HG03432 (cell line): ENCODE measurements at regions not wholly inside any gene's neighbourhood (a gene's known extent, or its start where the extent isn't known, plus 50 kb on each side); places are given as distances from the start of the nearest gene placed in this dataset.
"Not testable (repeated sequence)": the region's sequence is repeated elsewhere in the genome, so short reads cannot be mapped to it uniquely, and the experiment has no call there.

Experiments
- ATAC-seq: cut with Tn5 transposase; IDR thresholded peaks from one replicate; pipeline ENCODE4 v1.9.1; 2021; ENCODE audit warnings: mild to moderate bottlenecking, moderate library complexity; ENCODE audit not compliant: unreplicated experiment

DNA sequence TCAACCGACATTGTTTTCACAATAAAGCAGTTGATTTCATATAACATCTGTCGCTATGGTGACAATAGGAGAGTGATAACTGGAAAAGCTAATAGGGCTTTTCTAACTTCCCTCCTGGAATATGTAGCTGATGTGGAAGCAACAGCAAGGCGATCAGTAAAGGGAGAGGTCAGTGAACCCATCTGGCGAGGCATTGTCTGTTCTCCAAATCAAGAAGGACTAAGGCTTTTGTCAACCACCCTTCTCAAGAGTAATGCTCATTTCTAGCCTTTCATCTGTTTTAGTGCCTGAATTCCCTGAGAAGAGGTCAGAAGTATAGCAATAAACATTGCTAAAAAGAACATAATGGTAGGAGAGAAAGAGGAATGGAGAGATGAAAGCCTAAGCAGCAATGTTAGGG is 201.3 kb downstream of the AKAP7 start:
- ATAC-seq, result no peak

DNA sequence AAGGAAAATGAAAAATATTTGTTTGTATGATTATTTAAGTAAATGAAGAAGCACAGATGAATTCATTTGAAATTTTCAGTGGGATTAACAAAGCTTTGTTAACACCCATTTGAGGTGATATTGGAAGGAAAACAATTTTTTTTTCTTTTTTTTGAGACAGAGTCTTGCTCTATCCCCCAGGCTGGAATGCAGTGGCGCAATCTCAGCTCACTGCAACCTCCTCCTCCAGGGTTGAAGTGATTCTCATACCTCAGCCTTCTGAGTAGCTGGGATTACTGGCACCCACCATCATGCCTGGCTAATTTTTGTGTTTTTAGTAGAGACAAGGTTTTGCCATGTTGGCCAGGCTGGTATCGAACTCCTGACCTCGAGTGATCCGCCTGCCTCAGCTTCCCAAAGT is 211.6 kb downstream of the AKAP7 start:
- not testable (repeated sequence) for ATAC-seq

DNA sequence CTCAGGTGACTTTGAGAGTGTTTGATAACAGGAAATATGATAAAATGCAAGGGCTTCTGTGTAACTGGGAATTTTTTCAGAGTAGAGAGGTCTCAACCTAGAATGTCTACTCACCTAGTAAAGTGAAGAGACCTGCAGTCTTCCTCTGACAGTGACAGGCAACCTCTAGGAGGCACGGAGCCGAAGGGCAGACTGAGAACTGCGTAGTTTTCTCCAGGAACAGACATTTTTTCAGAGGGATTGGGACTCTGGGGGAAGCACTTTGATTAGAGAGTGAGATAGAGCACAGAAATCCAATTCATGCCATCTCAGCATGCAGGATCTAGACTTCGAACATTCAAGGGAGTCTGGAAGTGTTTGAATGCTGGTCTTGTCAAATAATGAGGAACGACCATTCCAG is 213.3 kb downstream of the AKAP7 start:
- no peak for ATAC-seq

DNA sequence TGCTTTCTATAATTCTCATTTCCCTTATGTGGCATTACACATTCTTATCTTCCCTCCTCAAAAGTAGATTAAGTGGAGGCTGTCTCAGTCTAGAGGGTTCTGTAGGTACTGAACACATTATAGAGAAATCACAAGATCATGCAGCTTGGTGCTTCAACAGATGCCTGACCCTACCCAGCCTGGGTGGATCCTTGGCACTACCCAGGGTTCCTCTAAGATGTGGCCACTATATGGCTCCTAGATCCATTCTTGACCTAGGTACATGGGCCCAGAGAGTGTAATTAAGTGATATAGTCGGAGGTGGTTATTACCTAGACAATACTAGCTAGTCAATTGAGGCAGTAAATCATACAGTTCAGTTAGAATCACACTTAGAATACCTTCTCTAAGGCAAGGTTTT is 213.9 kb downstream of the AKAP7 start:
- no peak for ATAC-seq

DNA sequence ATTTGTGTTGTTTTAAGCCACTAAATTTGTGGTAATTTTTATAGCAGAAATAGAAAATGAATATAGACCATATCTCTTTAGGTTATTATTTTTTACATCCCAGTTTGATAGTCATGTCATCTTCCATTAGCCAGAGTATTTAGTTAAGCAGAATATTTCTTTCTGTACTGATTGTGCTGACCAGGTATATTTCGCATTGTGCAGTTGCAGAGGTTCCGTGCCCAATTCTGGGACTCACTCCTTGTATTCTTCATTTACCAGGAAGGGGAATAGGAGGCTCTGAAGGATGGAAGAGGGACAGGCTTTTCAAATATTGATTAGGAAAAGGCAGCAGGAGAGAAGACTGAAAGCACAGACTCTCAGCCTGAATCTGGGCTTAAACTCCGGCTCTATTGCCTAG is 217.8 kb downstream of the AKAP7 start:
- no peak for ATAC-seq

DNA sequence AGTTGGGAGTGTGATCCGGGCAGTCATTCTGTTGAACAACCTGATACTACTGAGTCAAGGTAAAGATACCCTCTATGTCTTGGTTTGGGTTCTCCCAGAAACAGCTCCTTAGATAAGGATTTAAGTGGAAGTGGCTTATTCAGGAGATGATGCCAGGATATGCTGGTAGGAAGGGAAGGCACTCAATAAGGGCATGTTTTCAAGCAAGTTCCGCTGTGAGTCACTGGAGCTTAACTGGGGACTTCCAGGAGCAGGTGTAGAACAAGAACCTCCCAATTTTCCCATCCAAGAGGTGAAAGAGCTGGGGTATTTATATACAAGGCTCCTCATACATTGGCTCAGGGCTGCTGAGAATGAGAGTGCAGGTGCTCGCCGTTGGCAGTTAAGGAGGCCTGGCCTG is 218.6 kb downstream of the AKAP7 start:
- no peak for ATAC-seq

DNA sequence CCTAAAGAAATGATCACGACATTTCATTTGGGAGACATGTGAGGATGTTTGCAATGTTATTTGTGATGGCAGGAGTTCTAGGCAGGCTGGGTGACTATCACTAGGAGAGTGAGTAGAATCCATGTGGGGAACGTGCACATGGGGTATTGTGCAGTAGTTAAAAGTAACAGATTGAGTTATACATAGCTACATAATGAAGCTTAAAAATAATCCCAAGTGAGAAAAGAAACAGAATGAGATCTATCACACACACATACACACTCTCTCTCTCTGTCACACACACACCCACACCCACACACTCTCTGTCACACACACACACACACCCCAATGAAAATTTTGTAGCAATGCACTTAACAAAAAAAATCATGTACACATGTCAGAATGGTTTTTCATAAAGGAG is 218.7 kb upstream of the ARG1 start:
- no peak for ATAC-seq

DNA sequence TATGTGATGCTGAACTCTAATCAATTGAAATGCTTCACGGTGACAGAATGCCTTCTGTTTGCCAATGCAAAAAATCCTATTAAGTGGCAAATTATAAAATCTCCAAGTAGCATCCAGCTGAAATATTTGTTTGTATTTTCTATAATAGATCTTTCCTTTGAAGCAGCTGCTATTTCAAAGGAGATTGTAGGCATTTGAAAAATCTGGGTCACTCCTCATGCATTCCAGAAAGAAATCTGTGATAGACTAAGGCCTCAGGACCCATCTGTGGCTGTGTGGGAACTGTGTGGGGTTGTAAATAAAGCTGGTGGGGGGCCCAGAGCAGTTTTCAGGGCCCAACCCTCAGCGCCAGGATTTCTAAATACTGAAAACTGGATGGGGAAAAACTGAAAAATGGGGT is 216.9 kb upstream of the ARG1 start:
- ATAC-seq, result no peak

DNA sequence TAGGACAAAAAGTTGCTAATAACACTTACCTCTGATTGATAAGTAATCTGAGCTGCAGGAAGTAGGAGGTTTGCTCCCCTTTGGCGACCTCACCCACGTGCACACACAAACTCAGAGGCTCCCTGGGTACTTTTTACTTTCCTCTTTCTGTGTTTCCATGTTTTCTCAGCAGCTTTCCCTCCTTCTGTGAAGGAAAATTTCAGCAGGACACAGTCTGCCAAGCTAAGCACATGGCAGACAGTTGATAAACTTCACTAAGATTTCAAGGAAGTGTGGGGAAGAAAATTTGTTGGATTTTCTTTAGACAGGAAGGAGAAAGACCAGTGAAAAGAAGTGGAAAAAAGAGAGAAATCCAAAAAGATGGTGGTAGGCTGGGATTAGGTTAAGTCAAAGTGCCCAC is 215.5 kb upstream of the ARG1 start:
- no peak for ATAC-seq

DNA sequence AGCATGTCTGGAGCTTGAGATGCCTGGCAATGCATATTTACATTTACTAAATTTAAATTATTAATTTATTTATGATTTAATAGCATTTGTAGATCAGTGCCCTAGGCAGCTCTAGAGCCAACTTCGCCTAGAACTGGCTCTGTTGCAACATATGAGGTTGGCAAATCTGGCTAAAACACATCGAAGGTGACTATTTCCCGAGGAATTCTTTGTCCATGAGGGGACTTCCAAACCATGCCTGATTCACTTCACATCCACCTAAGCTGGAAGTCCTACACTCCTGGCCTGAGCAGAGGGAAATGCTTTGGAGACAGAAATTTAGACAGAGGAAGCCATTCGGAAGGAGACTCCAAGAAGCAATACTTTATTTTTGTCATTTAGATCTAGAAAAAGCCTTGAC is 211.0 kb upstream of the ARG1 start:
- no peak for ATAC-seq

DNA sequence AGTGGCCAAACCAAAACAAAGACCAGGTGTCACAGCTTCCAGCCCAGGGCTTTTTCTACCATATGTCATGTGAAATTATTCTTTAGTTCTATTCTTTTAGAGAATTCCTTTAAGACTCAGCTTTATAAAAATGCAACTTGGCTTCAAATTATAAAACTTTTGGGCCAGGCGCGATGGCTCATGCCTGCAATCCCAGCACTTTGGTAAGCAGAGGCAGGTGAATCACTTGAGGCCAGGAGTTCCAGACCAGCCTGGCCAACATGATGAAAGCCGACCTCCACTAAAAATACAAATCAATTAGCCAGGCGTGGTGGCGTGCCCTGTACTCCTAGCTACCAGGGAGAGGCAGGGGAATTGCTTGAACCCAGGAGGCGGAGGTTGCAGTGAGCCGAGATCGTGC is 210.3 kb upstream of the ARG1 start:
- no peak for ATAC-seq

DNA sequence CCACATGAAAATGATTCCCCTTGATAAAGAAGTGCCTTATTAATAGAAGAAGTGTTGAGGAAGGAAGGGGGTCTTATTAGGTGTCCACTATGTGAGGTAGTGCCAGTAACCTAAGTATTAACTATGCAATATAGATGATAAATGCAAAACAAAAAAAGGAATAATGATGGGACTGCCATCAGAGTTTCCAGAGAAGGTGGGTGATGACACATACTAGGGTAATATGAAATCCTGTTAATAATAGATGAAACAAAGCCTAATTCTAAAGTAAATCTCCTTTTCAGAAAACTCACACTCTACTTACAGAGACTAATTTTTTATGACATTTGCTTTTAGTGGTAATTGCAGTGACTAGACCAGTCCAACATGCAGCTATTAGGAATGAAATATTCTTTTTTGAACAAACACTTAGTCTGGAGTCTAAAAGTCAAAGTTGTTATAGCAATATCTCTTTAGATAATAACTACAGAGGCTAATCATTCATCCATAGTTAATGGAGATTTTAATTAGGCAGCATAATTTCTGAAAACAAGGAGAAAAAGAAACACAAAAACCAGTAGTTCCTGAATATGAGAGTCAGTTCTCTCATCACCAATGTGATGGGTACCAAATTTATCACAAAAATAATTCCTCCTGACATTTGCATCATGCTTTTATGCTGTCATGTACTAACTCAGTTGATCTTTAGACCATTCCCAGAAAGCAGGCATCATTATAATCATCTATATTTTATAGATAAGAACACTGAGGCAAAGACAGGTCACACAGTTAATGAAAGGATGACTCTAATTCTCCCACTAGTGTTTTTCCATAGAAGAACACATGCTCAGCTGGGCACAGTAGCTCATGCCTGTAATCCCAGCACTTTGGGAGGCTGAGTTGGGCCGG is 208.8 kb upstream of the ARG1 start:
- no peak for ATAC-seq

DNA sequence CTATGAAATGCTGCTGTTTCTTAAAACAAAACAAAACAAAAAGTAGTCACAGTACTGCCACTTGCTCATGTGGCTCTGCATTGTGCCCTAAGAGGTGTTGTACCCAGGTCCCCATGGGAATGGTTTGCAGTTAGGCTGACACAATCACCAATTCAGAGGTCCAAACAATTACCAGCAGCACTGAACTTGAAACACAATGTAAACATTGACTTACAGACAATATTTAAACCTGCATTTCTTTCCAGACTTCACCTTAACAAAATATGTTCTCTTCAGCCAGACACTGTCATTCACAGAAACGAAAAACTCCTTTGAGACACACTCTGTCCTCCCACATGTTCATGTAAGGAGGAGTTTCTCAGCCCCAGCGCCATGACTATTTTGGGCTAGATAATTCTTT is 206.8 kb upstream of the ARG1 start:
- no peak for ATAC-seq

DNA sequence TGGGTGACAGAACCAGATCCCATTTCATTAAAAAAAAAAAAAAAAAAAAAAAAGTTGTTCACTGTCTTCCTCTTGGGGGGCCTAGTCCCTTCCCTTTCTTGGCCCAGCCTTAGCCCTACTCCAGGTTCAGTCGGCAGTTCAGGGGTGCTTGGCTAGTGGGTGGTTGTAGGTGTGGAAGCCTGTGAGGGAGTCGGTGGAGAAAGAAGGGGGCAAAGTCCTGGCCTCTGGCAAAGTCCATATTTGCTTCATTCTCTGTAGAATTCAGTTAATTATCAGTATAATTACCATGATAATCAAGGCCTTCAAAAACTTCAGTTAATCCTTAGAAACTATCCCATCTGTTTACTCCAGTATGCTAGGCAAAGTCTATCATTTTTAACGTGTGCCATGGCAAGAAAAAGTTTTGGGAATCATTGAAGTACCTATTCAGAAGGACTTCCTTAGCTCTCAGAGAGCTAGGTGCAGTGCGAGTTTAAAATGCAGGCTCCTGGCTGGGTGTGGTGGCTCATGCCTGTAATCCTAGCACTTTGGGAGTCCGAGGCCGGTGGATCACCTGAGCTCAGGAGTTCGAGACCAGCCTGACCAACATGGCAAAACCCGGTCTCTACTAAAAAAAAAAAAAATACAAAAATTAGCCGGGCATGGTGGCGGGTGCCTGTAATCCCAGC is 205.7 kb upstream of the ARG1 start:
- ATAC-seq, result no peak

DNA sequence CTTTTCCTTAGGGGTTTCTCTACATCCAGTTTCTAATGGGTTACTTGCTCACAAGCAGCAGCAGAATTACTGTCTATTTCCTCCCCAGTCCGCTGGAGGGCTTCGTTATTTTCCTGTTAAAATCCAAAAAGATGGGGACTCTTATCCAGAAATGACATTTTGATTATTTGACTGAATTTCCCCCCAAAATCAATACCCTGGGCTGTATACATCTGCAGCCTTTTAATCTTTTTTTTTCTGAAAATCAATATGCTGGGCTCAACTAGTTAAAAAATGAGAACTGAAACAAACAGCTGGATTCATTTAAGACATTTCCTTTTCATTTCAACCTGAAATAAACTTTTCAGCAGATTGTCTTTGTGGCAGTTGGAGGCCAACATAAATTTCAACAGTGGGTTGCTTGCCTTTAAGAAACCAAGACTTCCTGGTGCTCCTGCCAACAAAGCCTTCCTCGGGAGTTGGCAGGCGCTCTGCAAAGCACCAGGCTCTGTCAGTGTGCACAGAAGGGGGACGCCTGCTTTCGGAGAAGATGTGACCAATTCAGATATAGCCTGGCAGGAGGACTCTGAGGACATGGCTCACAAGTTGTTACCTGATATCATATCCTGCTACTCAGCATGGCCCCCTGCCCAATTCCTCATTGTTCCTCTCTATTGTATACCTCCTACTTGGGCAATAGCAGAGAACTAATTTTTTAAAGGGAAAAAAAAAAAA is 204.7 kb upstream of the ARG1 start:
- ATAC-seq, result peak; percentile 82

DNA sequence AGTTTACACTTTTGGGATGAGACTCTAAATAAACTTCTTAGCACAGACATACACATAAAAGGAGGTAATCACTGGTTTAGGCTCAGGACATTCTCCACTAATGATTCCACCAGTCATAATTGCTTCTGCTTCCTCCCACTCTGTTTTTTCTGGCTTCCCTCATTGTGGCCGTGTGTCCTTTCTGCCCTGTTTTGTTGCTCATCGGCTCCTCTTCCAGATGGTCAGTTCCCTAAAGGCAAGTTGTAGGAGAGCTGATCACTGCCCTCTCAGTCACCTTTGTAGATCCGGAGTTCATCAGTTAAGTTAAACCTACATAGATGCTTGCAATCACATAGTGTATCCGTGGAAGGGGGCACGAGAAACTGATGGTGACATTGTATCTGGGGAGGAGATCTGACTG is 200.5 kb upstream of the ARG1 start:
- ATAC-seq, result no peak

DNA sequence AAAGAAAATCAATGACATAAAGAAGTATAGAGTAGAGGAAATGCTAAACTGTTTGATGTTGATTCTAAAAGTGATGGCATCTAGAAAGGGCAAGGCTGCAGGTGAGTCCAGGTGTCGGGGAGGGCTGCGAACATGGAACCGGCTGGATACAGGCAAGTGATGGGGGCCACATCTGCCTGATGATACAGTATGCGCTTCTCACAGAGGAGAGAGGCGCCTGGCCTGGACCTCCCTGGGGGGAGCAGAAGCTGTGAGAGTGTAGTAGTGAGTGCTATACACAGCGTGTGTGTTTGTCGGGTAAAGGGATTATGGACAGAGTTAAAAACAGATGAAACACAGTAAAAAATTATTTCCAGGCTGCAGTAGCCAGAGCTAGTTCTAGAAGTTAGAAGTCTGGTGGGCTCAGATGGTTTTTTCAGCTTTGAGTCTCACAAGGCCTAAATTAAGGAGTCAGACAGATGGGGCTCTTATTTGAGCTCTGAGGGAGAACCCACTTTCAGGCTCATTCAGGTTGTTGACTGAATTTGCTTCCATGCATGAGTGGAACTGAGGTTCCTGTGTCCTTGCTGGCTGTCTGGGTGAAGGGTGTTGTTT is 195.8 kb upstream of the ARG1 start:
- ATAC-seq, result no peak

DNA sequence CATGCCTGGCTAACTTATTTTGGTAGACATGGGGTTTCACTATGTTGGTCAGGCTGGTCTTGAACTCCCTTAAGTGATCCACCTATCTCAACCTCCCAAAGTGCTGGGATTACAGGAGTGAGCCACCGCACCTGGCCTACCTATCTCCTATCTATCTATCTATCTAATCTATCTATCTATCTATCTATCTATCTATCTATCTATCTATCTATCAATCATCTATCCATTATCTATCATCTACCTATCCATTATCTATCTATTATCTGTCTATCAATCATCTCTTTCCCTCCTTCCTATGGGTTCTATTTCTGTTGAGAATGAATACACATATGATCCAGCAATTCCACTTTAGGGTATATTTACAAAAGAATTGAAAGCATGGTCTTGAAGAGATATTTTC is 194.2 kb upstream of the ARG1 start:
- ATAC-seq, result no peak

DNA sequence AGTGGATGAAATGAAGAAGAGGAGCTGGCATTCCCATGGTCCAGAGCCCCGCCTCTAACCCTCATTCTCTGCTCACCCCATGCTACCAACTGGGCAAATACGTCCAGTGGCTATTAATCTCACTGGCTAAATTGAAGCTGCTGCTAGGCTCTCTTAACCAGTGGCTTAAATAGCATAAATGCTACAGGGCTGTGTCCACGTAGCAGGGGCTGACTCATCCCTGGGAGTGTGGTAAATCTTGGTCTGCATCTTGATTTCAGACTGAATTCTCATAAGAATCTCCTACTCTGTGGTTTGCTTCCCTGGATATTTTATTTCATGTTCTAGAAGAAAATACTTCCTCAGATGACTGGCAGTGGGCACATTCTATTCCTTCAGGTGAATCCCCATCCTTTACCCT is 193.1 kb upstream of the ARG1 start:
- ATAC-seq, result no peak

DNA sequence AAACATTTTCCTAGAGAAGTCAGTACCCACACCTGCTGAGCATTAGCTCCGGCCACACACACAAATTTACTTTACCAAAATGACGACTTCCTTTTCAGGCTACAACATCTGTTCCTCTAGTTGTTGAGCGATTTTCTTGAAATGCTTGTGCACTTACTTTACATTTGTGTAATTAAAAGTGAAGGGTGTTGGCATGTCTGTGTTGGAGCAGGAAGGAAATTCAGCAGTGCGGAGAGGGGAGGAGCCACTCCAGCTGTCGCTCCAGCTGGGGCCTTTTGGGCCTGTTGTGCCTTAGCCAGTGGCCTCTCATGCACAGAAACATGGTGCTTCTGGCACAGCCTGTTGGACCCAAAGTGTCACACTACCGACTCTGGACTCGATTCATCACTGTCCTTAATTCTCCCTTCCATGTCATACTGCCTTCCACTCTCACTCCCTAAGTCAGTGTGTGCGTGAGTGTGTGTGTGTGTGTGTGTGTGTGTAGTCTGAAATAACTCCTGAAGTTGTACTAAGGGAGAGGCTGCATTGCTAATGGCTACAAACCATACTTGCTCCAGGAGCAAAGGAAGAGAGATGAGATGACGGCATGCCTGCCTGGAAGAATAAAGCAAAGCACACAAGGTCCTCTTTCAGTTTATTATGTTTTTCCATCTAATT is 191.8 kb upstream of the ARG1 start:
- ATAC-seq, result no peak

DNA sequence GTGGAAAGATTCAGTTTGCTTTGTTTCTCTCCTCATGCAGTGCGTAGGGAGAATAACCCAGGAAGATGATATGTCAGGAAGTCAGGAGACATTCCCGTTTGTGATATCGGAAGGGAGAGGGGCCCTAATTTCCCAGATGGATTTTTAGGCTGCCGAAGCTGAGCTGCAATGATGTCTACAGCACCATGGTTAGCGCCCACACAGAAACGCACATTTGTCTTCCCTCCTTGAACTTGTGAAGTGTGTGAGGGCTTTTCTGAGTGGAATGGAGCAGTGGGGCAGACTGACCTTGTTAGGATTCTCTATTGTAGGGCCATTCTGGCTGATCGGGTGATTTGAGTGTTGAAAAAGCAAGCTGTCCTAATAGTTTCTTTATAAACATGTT is 191.3 kb upstream of the ARG1 start:
- ATAC-seq, result no peak
